ENCODE measurements at regions not wholly inside any gene's neighbourhood (a gene's known extent, or its start where the extent isn't known, plus 50 kb on each side); places are given as distances from the start of the nearest gene placed in this dataset.
"Not testable (repeated sequence)": the region's sequence is repeated elsewhere in the genome, so short reads cannot be mapped to it uniquely, and the experiment has no call there.

- DNase-seq (ENCODE audit: insufficient read length) (no peak), FAIRE-seq (no peak)
- TF ChIP-seq POLR2A (IDR thresholded peaks at IDR 0.05; ENCODE audit: low read depth, low read length): no peak
- no peak for TF ChIP-seq TAF1 (IDR thresholded peaks at IDR 0.05; ENCODE audit: borderline replicate concordance, low read depth, low read length)
Measured at GRCh38 chr5:56631719-56632118, 183.6 kb upstream of the MAP3K1 start.

GRCh38 chr5:56628616-56629015 is 186.7 kb upstream of the MAP3K1 start:
- not testable (repeated sequence) for DNase-seq (ENCODE audit: insufficient read length)

GRCh38 chr5:56625541-56625940 is 189.8 kb upstream of the MAP3K1 start:
- TF ChIP-seq TAF1 (IDR thresholded peaks at IDR 0.05; ENCODE audit: borderline replicate concordance, low read depth, low read length): no peak
- no peak for TF ChIP-seq POLR2A (IDR thresholded peaks at IDR 0.05; ENCODE audit: low read depth, low read length)
- no peak for TF ChIP-seq POLR2AphosphoS5 (IDR thresholded peaks at IDR 0.05; ENCODE audit: low read depth, low read length)
- no peak for DNase-seq (ENCODE audit: insufficient read length)
- no peak for FAIRE-seq

More at GRCh38 chr5:56628616-56629015, 186.7 kb upstream of the MAP3K1 start:
- not testable (repeated sequence) for FAIRE-seq

- TF ChIP-seq TAF1 (IDR thresholded peaks at IDR 0.05; ENCODE audit: borderline replicate concordance, low read depth, low read length): no peak
- TF ChIP-seq POLR2AphosphoS5 (IDR thresholded peaks at IDR 0.05; ENCODE audit: low read depth, low read length): no peak
- no peak for TF ChIP-seq POLR2A (IDR thresholded peaks at IDR 0.05; ENCODE audit: low read depth, low read length)
- no peak for FAIRE-seq
- no peak for DNase-seq (ENCODE audit: insufficient read length)
Measured at GRCh38 chr5:56624751-56625150, 190.6 kb upstream of the MAP3K1 start.

GRCh38 chr5:56622141-56622540 is 193.2 kb upstream of the MAP3K1 start:
- FAIRE-seq (no peak), DNase-seq (ENCODE audit: insufficient read length) (no peak)
- TF ChIP-seq TAF1 (IDR thresholded peaks at IDR 0.05; ENCODE audit: borderline replicate concordance, low read depth, low read length) (no peak), POLR2AphosphoS5 (IDR thresholded peaks at IDR 0.05; ENCODE audit: low read depth, low read length) (no peak)

GRCh38 chr5:56620903-56621677 is 194.3 kb upstream of the MAP3K1 start:
- DNase-seq (ENCODE audit: insufficient read length) (no peak), FAIRE-seq (no peak)
- TF ChIP-seq POLR2A (IDR thresholded peaks at IDR 0.05; ENCODE audit: low read depth, low read length): no peak
- TF ChIP-seq POLR2AphosphoS5 (IDR thresholded peaks at IDR 0.05; ENCODE audit: low read depth, low read length): no peak
- no peak for TF ChIP-seq TAF1 (IDR thresholded peaks at IDR 0.05; ENCODE audit: borderline replicate concordance, low read depth, low read length)

GRCh38 chr5:56617998-56618397 is 197.4 kb upstream of the MAP3K1 start:
- TF ChIP-seq TAF1 (IDR thresholded peaks at IDR 0.05; ENCODE audit: borderline replicate concordance, low read depth, low read length): no peak
- TF ChIP-seq POLR2AphosphoS5 (IDR thresholded peaks at IDR 0.05; ENCODE audit: low read depth, low read length): no peak
- no peak for TF ChIP-seq POLR2A (IDR thresholded peaks at IDR 0.05; ENCODE audit: low read depth, low read length)
- DNase-seq (ENCODE audit: insufficient read length) (no peak), FAIRE-seq (no peak)

- FAIRE-seq (no peak), DNase-seq (ENCODE audit: insufficient read length) (no peak)
- TF ChIP-seq POLR2AphosphoS5 (IDR thresholded peaks at IDR 0.05; ENCODE audit: low read depth, low read length): no peak
- TF ChIP-seq TAF1 (IDR thresholded peaks at IDR 0.05; ENCODE audit: borderline replicate concordance, low read depth, low read length): no peak
- TF ChIP-seq POLR2A (IDR thresholded peaks at IDR 0.05; ENCODE audit: low read depth, low read length): no peak
Measured at GRCh38 chr5:56616454-56617160, 198.7 kb upstream of the MAP3K1 start.

- DNase-seq (ENCODE audit: insufficient read length): no peak
- no peak for FAIRE-seq
- TF ChIP-seq POLR2A (IDR thresholded peaks at IDR 0.05; ENCODE audit: low read depth, low read length) (no peak), POLR2AphosphoS5 (IDR thresholded peaks at IDR 0.05; ENCODE audit: low read depth, low read length) (no peak), TAF1 (IDR thresholded peaks at IDR 0.05; ENCODE audit: borderline replicate concordance, low read depth, low read length) (no peak)
Measured at GRCh38 chr5:56615361-56616153, 199.8 kb upstream of the MAP3K1 start.

GRCh38 chr5:56612759-56613158 is 202.6 kb upstream of the MAP3K1 start:
- FAIRE-seq: no peak
- TF ChIP-seq POLR2A (IDR thresholded peaks at IDR 0.05; ENCODE audit: low read depth, low read length) (no peak), TAF1 (IDR thresholded peaks at IDR 0.05; ENCODE audit: borderline replicate concordance, low read depth, low read length) (no peak), POLR2AphosphoS5 (IDR thresholded peaks at IDR 0.05; ENCODE audit: low read depth, low read length) (no peak)
- DNase-seq (ENCODE audit: insufficient read length): no peak

GRCh38 chr5:56612353-56612752 is 203.0 kb upstream of the MAP3K1 start:
- TF ChIP-seq TAF1 (IDR thresholded peaks at IDR 0.05; ENCODE audit: borderline replicate concordance, low read depth, low read length) (no peak), POLR2AphosphoS5 (IDR thresholded peaks at IDR 0.05; ENCODE audit: low read depth, low read length) (no peak), POLR2A (IDR thresholded peaks at IDR 0.05; ENCODE audit: low read depth, low read length) (no peak)
- DNase-seq (ENCODE audit: insufficient read length) (no peak), FAIRE-seq (no peak)
